OCI-LY1 (cell line): ENCODE measurements at regions not wholly inside any gene's neighbourhood (a gene's known extent, or its start where the extent isn't known, plus 50 kb on each side); places are given as distances from the start of the nearest gene placed in this dataset.

Experiments
- EZH2 ChIP-seq: fragments of 200-600 bp; sonication (generic), shearing (Covaris generic); IDR thresholded peaks from 2 replicates; pipeline ENCODE4 v1.8.0; 2017; ENCODE audit warnings: borderline replicate concordance, mixed run types, mild to moderate bottlenecking, antibody characterized with exemption, low read length, moderate library complexity, mixed read lengths
- TF ChIP-seq, protein P1 (sequence below): fragments of 200-600 bp; sonication (generic), shearing (Covaris generic); IDR thresholded peaks from 2 replicates; pipeline ENCODE4 v1.5.1; 2017; ENCODE audit warnings: mild to moderate bottlenecking, antibody characterized with exemption, low read length, moderate library complexity, mixed read lengths

DNA sequence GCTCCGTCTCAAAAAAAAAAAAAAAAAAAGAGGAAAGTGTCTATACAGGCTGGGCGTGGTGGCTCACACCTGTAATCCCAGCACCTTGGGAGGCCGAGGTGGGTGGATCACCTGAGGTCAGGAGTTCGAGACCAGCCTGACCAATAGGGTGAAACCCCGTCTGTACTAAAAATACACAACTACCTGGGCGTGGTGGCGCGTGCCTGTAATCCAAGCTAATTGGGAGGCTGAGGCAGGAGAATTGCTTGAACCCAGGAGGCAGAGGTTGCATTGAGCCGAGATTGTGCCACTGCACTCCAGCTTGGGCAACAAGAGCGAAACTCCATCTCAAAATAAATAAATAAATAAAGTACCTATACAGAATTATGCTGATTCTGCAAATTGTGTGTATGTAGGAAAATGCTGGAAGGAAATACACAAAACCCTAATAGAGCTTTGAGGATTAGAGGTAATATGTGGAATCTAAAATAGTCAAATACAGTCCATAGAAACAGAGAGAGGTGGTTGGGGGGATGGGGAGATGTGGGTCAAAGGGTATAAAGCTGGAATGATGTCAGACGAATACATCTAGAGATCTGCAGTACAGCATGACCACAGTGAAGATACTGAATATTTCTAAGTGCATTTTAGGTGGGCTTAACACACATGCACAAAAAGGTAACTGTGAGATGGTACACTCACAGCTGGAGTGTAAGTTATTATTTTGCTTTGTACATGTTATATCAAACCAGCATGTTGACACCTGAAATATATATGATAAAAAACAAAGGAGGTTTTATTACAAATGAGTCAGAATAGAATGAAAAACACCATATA is 174.5 kb upstream of the KLF14 start:
- TF ChIP-seq, protein P1, sequence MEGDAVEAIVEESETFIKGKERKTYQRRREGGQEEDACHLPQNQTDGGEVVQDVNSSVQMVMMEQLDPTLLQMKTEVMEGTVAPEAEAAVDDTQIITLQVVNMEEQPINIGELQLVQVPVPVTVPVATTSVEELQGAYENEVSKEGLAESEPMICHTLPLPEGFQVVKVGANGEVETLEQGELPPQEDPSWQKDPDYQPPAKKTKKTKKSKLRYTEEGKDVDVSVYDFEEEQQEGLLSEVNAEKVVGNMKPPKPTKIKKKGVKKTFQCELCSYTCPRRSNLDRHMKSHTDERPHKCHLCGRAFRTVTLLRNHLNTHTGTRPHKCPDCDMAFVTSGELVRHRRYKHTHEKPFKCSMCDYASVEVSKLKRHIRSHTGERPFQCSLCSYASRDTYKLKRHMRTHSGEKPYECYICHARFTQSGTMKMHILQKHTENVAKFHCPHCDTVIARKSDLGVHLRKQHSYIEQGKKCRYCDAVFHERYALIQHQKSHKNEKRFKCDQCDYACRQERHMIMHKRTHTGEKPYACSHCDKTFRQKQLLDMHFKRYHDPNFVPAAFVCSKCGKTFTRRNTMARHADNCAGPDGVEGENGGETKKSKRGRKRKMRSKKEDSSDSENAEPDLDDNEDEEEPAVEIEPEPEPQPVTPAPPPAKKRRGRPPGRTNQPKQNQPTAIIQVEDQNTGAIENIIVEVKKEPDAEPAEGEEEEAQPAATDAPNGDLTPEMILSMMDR = no peak
- TF ChIP-seq EZH2 = no peak
